Middle frontal gyrus (tissue), 1 donor: ENCODE measurements at regions not wholly inside any gene's neighbourhood (a gene's known extent, or its start where the extent isn't known, plus 50 kb on each side); places are given as distances from the start of the nearest gene placed in this dataset.

Experiments used
- DNase-seq: peaks from one replicate; pipeline ENCODE4 v3.0.0-alpha.2; 2015; ENCODE audit warnings: low spot score; ENCODE audit errors: extremely low spot score

DNA sequence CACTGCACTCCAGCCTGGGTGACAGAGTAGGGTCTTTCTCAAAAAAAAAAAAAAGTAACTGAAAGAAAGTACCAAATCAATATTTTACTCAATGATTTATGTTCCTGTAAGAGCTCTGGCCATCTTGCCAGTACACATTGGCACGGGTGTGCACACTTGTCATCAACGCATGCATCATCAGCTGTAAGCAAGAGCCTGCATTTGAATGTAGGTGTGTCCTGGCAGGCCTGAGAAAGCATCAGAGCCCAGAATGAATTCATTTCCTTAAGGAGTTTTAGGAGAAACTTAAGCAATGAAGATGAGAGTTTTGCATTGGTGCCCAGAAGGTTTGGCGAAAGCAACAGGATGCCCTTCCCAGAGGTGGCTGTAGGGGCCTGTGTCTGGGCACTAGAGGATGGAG is 88.5 kb upstream of the FZD10 start:
- DNase-seq, result no peak

DNA sequence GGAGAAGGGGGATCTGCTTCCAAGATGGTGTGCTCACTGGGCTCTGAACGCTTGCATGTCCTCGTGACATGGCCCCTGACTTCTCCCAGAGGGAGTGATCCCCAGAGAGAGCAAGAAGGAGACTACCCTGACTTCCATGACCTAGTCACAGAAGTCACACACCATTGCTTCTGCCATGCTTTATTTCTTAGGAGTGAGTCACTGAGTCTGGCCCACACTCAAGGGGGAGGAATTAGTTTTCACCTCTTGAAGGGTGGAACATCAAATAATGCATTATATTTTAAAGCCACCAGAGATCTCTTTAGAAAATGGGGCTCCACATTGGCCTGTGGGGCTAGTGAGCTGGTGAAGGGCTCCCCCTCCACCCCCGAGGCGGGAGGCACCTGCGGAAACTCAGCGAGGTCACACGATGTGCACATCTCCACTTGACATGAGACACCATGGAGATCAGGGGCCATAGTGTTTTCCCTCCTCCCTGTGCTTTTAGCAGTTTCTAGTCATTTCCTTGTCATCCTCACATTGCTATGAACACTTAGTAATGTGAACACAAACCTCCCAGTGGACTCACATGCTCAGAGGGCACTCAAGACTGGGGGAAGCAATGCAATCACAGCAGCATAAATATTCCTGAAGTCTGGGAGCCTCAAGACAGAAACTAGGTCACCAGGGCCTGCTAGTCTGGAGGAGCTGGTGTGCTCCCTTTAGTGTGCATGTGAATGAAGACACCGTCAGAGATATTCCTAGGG is 87.4 kb upstream of the FZD10 start:
- no peak for DNase-seq

DNA sequence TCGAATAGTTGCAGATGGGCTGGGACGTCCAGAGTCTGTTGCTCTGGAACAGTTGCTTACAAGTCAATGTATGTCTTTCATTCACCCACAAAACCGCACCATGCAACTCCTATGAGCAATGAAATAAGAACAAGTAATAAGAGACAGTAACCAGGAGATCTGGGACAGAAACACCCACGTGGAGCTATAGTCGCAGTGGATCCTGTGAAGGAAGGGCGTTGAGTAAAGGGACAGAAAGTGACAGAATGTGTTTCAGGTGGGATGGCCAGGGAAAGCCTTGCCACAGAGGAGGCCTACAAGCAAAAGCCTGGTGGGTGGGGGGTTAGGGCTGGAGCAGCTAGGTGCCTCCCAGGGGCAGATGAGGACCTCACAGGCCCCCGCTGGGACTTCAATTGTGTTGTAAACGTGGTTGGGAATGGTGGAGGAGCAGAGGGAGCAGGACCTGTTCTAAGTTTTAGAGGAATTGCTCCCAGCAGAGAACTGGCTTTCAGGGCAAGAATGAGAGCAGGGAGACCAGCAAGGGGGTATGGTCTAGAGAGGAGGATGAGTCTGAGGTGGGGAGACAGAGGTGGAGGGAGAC is 86.7 kb upstream of the FZD10 start:
- no peak for DNase-seq

DNA sequence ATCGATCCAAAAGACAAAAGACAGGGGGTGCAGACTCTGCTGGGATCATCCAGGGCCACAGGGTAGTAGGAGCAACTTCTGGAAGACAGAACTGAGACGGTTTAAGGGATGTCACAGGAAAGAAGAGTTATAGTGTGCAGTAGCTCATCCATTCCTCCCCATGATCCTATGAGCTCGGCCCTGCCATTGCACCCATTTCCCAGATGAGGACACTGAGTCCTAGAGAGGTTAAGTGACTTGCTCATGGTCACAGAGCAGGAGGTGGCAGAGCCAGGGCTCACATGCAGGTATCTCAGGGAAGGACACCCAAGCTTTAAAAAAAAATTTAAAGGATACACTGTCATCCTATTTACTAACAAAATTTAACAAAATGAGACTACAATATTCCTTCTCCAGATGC is 86.1 kb upstream of the FZD10 start:
- DNase-seq, result no peak

DNA sequence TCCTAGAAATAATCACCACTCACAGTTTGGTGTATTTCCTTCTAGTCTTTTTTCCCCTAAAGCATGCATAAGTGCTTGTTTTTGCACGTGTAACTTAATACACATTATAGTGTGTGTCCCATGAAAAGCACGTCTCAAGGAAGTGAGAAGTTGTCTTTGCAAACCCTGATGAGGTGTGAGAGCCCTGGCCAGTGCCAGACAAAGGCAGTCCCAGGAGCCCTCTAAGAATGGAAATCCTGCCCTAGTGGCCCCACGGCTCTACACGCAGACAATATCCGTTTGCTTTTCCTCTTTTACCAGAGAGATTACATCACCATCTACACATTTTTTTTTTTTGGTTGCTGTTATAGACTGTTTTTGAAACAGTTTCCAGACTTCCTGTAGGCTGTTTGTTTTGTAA is 85.5 kb upstream of the FZD10 start:
- DNase-seq, result no peak

DNA sequence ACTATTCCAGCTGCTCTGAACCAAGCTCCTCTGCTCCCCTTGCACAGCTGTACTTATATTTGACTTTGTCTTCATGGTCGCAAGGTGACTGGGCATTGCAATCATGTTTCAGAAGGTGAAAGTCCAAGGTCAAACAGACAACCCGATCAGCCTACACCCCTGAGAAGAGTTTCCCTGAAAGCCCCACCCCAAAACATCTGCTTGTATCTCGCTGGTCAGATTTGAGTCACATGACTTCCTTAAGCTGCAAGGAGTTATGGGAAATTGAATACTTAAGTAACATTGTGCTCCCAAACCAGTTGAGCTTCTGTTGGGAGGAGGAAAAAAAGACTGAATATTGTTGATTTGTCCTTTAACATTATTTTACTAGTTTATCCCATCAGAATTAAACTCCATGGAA is 83.4 kb upstream of the FZD10 start:
- no peak for DNase-seq

DNA sequence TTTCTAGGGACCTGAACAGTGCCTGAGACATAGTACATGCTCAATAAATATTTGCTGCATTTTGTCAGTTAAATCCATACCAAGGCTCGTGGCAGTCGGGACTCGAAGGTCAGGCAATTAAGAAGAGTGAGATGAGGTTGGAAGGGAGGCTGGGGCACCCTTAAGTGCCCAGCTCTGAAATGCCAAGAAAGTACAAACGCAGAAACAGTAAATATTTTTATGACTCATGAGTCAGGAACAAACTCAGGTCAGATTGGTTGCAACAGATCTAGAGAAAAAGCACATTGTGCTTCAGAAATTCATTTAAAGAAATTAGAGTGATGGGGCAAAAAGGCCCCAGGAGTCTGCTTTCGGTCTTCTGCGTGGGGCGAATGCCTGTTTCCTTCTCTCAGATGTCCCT is 83.0 kb upstream of the FZD10 start:
- no peak for DNase-seq

DNA sequence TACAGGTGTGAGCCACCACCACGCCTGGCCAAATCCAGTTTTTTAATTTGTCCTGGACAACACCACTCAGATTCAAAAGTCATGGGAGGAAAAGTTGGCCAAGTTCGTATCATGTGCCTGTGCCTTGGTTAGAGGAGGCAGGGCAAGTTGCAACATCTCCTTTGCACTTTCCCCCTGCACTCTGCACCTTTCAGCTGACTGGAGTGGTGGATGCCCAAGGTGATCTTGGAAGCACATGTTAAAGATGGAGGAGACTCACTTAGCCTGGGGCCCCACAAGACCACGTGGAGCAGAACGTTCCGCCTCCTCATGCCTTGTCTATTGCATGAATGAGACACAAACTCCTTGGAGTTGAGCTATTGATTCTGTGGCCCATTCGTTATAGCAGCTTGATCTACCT is 82.1 kb upstream of the FZD10 start:
- no peak for DNase-seq

DNA sequence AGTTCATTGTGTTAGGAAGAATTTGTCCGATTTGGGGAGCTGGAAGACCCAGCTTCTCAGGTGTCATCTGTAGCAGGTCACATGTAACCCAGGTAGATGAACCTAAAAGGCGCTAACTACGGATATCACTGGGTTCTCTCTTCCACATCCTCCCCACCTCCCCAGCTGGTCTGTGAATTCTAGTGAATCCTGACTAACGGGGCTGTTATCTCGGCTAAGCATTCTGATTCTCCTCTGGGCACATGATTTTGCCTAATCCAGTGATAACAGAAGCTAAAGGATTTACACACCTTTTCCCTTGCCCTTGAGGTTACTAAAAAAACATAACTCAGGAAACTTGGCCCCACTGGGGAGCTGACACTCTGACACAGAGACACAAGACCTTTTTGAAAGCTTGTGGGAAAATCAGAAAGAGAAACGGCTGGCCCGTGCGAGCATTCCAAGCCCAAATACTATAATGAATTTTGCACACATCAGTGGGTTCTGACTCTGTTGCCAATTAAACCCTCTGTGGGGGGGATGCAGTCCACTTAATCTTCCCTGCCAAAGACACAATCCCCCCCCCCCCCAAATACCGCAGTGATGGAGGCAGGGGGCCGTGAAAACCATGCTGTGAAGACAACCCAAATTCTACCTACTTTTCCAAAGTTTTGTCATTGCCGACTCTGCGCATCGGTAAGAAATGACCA is 81.0 kb upstream of the FZD10 start:
- no peak for DNase-seq

DNA sequence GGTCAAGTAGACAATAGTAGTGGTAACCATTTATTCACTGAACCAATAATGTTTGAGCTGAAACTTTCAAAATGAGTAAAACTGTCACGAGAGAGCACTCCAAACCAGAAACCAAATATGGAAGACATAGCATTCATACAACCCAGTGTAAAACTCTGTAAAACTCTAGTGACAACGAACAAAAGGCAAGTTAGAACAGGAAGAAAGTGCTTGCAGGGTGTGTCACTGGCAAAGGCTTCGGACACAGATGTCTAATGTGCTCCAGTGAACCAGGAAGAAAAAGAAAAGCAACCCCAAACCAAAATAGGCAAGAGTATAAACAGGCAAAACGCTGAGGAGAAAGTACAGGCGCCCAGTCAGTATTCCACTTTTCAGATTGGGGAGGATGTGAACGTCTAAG is 79.3 kb upstream of the FZD10 start:
- no peak for DNase-seq

DNA sequence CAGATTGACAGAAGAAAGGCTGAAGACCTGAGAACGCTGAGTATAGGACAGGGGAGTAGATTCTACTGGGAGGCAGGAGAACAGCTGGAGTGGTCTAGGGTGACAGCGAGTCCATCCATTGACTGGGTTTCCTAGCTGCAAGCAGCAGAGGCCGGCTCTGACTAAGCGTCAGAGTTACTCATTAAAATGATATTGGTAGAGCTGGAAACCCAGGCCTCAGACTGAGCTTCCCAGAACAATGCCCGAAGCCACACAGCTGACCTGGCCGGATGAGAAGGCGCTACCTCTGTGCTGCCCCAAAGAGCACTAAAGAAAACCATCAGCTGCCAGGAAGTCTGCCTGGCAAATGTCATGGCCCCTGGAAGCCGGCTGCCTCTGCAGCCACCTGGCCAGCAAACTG is 78.5 kb upstream of the FZD10 start:
- DNase-seq, result no peak

DNA sequence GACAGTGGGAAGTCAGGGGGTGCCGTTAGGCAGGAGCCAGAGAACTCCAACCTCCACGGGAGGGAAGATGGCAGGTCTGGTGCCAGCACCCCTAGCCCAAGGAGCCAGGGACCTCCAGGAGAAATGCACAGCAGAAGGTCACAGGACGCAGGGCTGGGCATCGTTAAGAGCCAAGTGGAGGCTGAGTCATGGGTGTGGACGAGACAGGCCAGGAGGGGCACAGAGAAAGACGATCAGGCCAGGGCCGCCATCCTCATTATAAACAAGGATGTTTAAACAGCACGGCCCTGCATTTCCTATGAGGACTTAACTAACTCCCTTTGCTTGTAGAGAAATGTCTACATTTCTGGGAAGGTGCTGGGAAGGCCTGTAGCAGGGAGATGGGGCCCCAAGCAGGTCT is 77.9 kb upstream of the FZD10 start:
- DNase-seq, result no peak

DNA sequence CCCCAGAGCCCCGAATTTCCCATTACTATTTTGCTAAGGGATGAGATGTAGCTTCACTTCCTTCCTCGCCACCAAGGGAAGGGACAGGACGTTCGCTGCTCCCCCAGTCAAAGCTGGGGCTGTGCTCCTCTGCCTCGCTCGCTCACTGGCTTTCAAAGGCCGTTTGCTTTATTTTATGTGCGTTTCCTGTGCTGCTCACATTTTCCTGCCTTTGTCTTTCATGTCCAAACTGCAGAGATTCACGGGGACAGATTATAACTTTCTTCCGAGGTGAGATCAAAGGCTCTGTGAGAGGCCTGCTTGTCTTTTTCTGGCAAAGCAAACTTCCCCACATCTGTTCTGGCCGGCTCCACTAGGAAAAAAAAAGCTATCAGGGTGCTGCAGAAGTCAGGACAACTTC is 76.0 kb upstream of the FZD10 start:
- DNase-seq, result no peak

DNA sequence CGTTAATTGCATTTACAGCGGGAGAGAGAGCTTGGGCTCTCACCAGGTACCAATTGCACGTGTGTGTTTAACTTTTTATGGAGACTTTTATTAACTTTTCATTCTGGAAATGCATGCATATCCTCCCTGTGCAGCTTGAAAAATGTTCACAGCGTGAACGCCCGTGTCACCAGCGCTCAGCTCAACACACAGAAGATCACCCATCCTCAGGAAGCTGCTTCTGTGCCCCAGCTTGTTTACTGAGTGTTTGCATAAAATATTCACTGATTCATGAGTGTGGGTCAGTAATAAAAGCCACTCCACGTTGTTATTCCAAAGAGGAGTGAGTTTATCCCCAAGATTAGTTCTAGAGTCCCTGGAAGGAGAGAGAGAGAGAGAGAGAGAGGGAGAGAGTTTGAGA is 75.5 kb upstream of the FZD10 start:
- DNase-seq, result no peak

DNA sequence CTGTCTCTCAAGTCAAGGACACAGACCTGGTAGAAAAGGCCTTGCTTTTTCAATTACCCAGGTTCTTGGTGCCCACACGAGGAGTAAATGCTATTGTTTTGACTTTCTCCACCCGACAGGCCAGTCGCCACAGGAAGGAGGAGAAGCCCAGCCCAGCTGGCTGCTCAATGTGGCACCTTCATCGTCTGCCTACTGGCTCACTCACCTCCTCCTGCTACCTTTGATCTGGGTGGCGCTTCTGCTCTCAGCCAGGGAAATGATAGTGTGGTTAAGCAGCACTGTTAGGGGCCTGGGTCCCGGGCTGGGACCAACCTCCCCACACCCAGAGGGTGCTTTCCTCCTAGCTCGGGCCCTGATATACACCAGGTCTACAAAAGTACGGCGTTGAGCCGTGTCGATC is 75.0 kb upstream of the FZD10 start:
- DNase-seq, result no peak

DNA sequence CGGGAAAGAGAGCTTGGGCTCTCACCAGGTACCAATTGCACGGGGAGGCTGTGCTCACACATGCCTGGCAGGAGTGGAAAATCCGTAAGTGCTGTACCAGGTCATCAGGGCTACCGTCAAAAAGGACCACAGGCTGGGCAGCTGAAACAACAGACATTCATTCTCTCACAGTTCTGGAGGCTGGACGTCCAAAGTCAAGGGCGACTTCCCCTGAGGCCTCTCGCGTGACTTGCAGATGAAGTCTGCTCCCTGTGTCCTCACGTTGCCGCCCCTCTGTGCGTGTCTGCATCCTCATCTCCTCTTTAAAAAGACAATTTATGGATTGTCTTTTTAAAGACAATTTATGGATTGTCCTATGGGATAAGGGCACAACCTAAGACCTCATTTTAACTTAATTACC is 73.8 kb upstream of the FZD10 start:
- no peak for DNase-seq

DNA sequence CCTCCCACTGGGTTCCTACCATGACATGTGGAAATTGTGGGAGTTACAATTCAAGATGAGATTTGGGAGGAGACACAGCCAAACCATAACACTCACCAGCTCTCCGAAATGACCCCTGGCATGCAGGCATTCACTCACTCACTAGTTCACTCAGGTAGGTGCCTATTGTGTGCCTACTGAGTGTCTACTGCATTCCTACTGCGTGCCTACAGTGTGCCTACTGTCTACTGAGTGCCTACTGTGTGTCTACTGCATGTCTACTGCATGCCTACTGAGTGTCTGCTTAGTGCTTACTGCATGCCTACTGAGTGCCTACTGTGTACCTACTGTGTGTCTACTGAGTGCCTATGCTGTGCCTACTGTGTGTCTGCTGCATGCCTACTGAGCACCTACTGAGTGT is 71.7 kb upstream of the FZD10 start:
- no peak for DNase-seq

DNA sequence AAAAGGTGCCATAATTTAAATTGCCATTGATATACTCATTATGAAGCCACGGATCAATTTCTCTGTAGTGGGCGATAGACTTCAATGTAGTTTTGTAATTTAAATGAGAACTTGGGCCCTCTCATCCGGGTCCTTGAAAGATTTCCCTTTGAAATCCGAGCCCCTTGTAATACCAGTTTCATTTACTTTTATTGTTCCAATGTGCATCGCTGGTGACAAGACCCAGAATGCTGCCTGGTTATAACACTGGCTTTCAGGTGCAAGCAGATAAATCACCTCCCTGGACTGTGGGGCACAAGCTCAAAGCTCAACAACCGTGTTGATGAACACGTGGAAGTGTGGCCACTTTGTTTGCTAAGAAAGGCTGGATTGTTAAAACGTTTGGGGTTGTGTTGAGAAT is 68.9 kb upstream of the FZD10 start:
- DNase-seq, result no peak

DNA sequence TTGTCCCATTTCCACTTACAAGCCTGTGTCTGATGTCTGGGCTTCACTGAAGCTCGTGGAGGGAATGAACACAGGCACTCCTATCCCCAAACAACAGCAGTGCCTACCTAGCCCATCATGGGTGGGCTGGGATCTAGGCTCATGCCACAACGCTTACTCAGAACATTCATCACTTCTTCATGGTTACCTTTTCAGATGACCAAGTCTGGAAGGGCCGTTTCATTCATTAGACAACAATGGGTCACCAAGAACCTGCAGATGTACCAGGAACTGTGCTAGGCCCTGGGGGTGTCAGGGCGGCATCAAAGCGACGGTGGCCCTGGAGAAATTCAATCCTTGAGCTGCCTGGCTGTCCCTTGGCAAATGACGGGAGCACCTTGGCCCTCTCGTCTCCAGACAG is 64.9 kb upstream of the FZD10 start:
- no peak for DNase-seq

DNA sequence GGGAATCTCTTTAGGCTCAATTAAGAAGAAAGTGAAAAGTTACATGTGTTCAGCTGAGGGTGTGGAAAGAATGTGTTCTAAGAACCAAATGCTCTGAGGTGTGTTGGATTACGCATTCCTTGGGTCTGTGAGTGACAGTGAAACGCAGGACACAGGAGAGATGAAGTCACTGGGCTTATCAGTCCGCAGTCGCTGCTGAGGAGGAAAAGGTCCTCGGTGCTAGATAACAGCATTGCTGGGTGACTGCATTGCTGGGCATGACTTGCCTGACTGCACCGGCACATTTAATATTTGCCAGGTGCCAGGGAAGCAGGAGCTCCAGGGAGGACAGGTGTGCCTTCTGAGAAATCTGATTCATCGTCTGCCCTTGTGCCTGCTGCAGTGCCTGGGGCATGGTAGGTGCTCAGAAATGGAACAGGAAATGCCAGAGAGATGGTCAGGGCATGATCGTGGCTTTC is 64.4 kb upstream of the FZD10 start:
- DNase-seq, result no peak

DNA sequence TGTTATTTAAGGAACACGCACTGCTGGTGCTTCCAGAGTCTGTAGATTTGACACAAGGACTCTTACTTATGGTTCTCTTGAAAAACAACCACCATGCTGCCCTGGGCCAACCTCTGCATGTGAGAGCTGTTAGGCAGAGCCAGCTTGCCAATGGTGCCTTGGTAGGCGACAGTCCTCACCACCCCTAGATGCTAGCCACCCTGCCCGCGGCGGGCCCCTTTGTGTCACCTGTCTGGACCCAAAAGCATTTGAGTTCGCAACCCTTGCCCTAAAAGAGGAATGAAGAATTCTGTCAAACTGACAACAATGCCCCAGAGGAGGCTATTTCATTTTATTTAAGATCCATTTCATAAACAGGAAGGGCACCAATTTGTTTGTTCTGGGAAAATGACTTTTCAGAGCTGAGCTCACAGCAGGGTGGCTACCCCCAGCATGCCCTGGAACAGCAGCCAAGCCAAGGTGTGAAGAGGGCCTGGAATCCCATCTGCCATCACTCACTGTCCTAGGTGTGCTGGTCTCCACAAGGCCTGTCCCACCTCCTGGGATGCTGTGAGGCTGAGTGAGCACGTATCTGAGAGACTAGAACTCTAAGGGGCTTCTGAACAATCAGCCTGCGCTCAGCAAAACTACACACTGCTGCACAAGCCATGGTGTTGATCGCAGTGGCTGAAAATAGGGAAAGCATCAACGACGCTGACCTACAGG is 63.8 kb upstream of the FZD10 start:
- no peak for DNase-seq

DNA sequence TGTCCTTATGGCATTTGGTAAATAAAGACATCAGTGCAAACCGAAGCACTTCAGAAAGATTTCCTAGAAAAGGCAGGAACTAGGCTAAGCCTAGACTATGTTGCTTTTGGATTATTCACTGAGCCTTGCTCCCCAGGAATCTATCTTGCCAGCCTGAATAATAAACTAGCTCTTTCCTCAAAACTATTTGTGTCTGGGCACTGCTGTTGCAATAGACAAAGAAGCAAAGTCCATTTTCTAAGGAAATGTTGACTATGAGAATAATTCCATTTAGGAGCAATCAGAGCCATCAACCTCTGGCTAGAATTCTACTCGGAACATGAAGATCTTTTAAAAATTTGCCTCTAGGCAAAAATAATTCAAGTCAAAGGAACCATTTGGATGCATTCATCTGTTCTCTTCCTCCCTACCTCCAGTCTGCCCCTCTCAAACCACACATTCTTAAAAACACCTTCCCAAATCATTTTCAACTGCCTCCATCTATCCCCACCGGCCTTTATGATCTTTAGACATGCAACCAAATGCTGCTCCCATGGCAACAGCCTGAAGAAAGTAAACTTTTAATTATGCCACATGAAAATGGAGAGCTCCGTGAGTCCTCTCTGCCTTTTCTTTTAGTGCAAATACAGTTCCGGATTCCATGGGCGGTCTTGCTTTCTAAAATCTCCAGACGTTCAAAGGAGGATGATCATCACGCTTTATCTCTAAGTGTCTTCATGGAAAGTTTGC is 61.5 kb upstream of the FZD10 start:
- no peak for DNase-seq
